HG03025 (cell line): ENCODE measurements at regions not wholly inside any gene's neighbourhood (a gene's known extent, or its start where the extent isn't known, plus 50 kb on each side); places are given as distances from the start of the nearest gene placed in this dataset.

Experiments used
- ATAC-seq: cut with Tn5 transposase; IDR thresholded peaks from one replicate; pipeline ENCODE4 v1.9.1; 2021; ENCODE audit warnings: mild to moderate bottlenecking, moderate library complexity; ENCODE audit not compliant: unreplicated experiment, low FRiP score

- ATAC-seq, result no peak
These were observed 270.6 kb downstream of the PBX3 start for GRCh38 chr9:126017758-126018157.

GRCh38 chr9:126020836-126021235, 273.7 kb downstream of the PBX3 start:
- ATAC-seq, result no peak

GRCh38 chr9:126023962-126024361, 276.8 kb downstream of the PBX3 start:
- ATAC-seq, result no peak

GRCh38 chr9:126024581-126025230, 277.5 kb downstream of the PBX3 start:
- no peak for ATAC-seq

GRCh38 chr9:126025991-126026390, 278.8 kb downstream of the PBX3 start:
- ATAC-seq, result no peak

GRCh38 chr9:126027566-126027965, 280.4 kb downstream of the PBX3 start:
- no peak for ATAC-seq

GRCh38 chr9:126028746-126029145, 281.6 kb downstream of the PBX3 start:
- ATAC-seq, result no peak

- no peak for ATAC-seq
These were observed 283.5 kb downstream of the PBX3 start for GRCh38 chr9:126030716-126031115.

GRCh38 chr9:126031116-126031515, 283.9 kb downstream of the PBX3 start:
- ATAC-seq, result no peak

- ATAC-seq, result no peak
These were observed 285.0 kb downstream of the PBX3 start for GRCh38 chr9:126032135-126032534.

- ATAC-seq, result no peak
These were observed 286.1 kb downstream of the PBX3 start for GRCh38 chr9:126033318-126033717.

GRCh38 chr9:126033956-126034355, 286.8 kb downstream of the PBX3 start:
- ATAC-seq, result no peak

GRCh38 chr9:126036881-126037291, 289.7 kb downstream of the PBX3 start:
- ATAC-seq, result no peak

GRCh38 chr9:126038790-126039189, 287.8 kb upstream of the MVB12B start:
- ATAC-seq, result no peak

GRCh38 chr9:126043681-126044080, 282.9 kb upstream of the MVB12B start:
- no peak for ATAC-seq

GRCh38 chr9:126049088-126049487, 277.5 kb upstream of the MVB12B start:
- ATAC-seq, result no peak

- ATAC-seq, result no peak
These were observed 276.6 kb upstream of the MVB12B start for GRCh38 chr9:126049896-126050604.

- no peak for ATAC-seq
These were observed 276.0 kb upstream of the MVB12B start for GRCh38 chr9:126050605-126050990.

- no peak for ATAC-seq
These were observed 275.0 kb upstream of the MVB12B start for GRCh38 chr9:126051446-126052130.

- no peak for ATAC-seq
These were observed 273.8 kb upstream of the MVB12B start for GRCh38 chr9:126052791-126053190.

- ATAC-seq, result no peak
These were observed 272.7 kb upstream of the MVB12B start for GRCh38 chr9:126053913-126054312.
